H1 (cell line): ENCODE measurements at regions not wholly inside any gene's neighbourhood (a gene's known extent, or its start where the extent isn't known, plus 50 kb on each side); places are given as distances from the start of the nearest gene placed in this dataset.

Experiments
- CTBP2 ChIP-seq: IDR thresholded peaks from 2 replicates; pipeline ENCODE4 v1.7.0; 2011; ENCODE audit warnings: borderline replicate concordance, mild to moderate bottlenecking, moderate library complexity, mixed read lengths, low read length; ENCODE audit not compliant: insufficient read depth, insufficient read length

DNA sequence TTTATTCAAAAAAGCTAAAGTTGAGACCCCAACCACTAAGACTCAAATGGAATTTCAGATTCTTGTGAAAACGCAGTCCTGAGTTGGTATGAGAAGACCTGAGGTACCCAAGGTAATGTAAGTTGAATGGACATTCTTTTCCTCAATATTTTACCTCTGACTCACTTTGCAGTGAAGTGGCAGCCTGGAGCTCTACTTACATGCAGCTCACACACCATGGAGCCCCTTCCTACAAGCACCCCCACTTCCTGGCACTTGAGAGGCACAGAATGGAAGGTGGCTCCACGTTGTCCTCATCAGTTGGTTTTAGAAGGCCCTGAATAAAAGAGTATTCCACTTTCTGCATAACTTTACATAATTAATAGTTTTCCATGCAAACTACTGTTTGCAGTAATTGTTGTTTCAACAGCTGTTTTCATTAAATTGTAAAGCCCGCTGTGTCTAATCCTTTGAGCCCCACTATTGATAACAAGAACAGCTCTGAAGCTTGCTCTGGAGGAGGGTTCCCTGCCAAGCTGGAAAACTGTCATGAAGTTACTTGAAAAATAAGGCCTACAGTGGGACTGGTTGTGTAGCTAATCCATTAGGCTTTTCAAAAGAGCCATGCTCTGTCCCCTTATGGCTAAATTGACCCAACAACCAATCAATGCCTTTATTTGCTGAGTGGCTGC, 102.2 kb upstream of the SPATA31D4 start (continued):
- TF ChIP-seq CTBP2 = no peak
- TF ChIP-seq, all 59 proteins: peak for 0
